Stimulated activated CD8-positive, alpha-beta memory T cell treated with anti-CD3 and anti-CD28 coated beads, Interleukin-4, amount 100 ng/mL, for 48 hours (primary cell): ENCODE measurements at regions not wholly inside any gene's neighbourhood (a gene's known extent, or its start where the extent isn't known, plus 50 kb on each side); places are given as distances from the start of the nearest gene placed in this dataset.
A peak's percentile ranks its signal among the peaks of the same experiment; 100 is the strongest.
"Not testable (repeated sequence)": the region's sequence is repeated elsewhere in the genome, so short reads cannot be mapped to it uniquely, and the experiment has no call there.

ENCODE experiments used
- DNase-seq: peaks from one replicate; pipeline ENCODE4 v3.0.0-alpha.2; 2020

GRCh38 chr13:33676045-33676989 lies 141.6 kb upstream of the RFC3 start:
- DNase-seq = peak; percentile 35

GRCh38 chr13:33677215-33677614 lies 140.7 kb upstream of the RFC3 start:
- DNase-seq = no peak

GRCh38 chr13:33678084-33678483 lies 139.9 kb upstream of the RFC3 start:
- DNase-seq = no peak

GRCh38 chr13:33678906-33679657 lies 138.9 kb upstream of the RFC3 start:
- peak; percentile 81 for DNase-seq

- no peak for DNase-seq
Observed at GRCh38 chr13:33679658-33680012, 138.3 kb upstream of the RFC3 start.

GRCh38 chr13:33682020-33682564 lies 135.9 kb upstream of the RFC3 start:
- DNase-seq = no peak

GRCh38 chr13:33682646-33683045 lies 135.3 kb upstream of the RFC3 start:
- not testable (repeated sequence) for DNase-seq

GRCh38 chr13:33683376-33683775 lies 134.6 kb upstream of the RFC3 start:
- no peak for DNase-seq

GRCh38 chr13:33684874-33685273 lies 133.1 kb upstream of the RFC3 start:
- DNase-seq = no peak

- DNase-seq = no peak
Observed at GRCh38 chr13:33686772-33687480, 131.0 kb upstream of the RFC3 start.

GRCh38 chr13:33690354-33690753 lies 127.6 kb upstream of the RFC3 start:
- DNase-seq = peak; percentile 33

GRCh38 chr13:33691980-33692379 lies 126.0 kb upstream of the RFC3 start:
- DNase-seq = no peak

GRCh38 chr13:33692531-33692930 lies 125.4 kb upstream of the RFC3 start:
- no peak for DNase-seq

- no peak for DNase-seq
Observed at GRCh38 chr13:33694546-33694945, 123.4 kb upstream of the RFC3 start.

- no peak for DNase-seq
Observed at GRCh38 chr13:33696530-33696929, 121.4 kb upstream of the RFC3 start.

- DNase-seq = no peak
Observed at GRCh38 chr13:33697926-33698325, 120.0 kb upstream of the RFC3 start.

GRCh38 chr13:33707449-33707848 lies 110.5 kb upstream of the RFC3 start:
- no peak for DNase-seq

- DNase-seq = no peak
Observed at GRCh38 chr13:33710924-33711323, 107.0 kb upstream of the RFC3 start.

- DNase-seq = no peak
Observed at GRCh38 chr13:33711436-33711835, 106.5 kb upstream of the RFC3 start.

GRCh38 chr13:33717775-33718174 lies 100.2 kb upstream of the RFC3 start:
- no peak for DNase-seq

GRCh38 chr13:33721724-33722123 lies 96.2 kb upstream of the RFC3 start:
- no peak for DNase-seq

- DNase-seq = no peak
Observed at GRCh38 chr13:33722216-33722915, 95.6 kb upstream of the RFC3 start.

GRCh38 chr13:33723365-33723764 lies 94.6 kb upstream of the RFC3 start:
- no peak for DNase-seq
